Psoas muscle (tissue), 7 donors: ENCODE measurements at regions not wholly inside any gene's neighbourhood (a gene's known extent, or its start where the extent isn't known, plus 50 kb on each side); places are given as distances from the start of the nearest gene placed in this dataset.

Experiments used
- ATAC-seq, 4 donors: fragments of 200-7000 bp; cut with Tn5 transposase; one replicate each; pipeline ENCODE4 v1.9.1; 2020; ENCODE audit warnings: moderate library complexity in 3 of 4, mild to moderate bottlenecking in 2 of 4
- DNase-seq, 2 donors: peaks; one replicate each; pipeline ENCODE4 v3.0.0-alpha.2; 2020
- H3K27ac ChIP-seq: fragments of 200-600 bp; one replicate; pipeline ENCODE4 v1.8.0; 2022
- H3K27me3 ChIP-seq, 3 donors: fragments of 200-600 bp in 1 of 3; one replicate each; pipeline versions ENCODE4 v1.6.1 to v1.8.0; 2013 to 2022; ENCODE audit warnings: low read length in 2 of 3, mild to moderate bottlenecking in 2 of 3, moderate library complexity in 1 of 3; ENCODE audit not compliant: insufficient read depth in 3 of 3
- H3K36me3 ChIP-seq, 2 donors: fragments of 200-600 bp in 1 of 2; one replicate each; pipeline versions ENCODE4 v1.6.1 to v1.8.0; 2013 to 2022; ENCODE audit warnings: low read depth in 1 of 2, mild to moderate bottlenecking in 1 of 2, moderate library complexity in 1 of 2; ENCODE audit not compliant: insufficient read depth in 1 of 2
- H3K4me1 ChIP-seq: fragments of 200-600 bp; one replicate; pipeline ENCODE4 v1.8.0; 2022
- H3K4me3 ChIP-seq: fragments of 200-600 bp; one replicate; pipeline ENCODE4 v1.8.0; 2022; ENCODE audit warnings: mild to moderate bottlenecking
- H3K9me3 ChIP-seq: fragments of 200-600 bp; one replicate; pipeline ENCODE4 v1.8.0; 2022
- CTCF ChIP-seq: fragments of 200-600 bp; IDR thresholded peaks from one replicate; pipeline ENCODE4 v1.8.0; 2022; ENCODE audit warnings: antibody characterized with exemption
- WGBS, 3 donors: extraction: QIAGEN DNeasy Blood & Tissue Kit; methylation state at CpG; one replicate each; pipeline versions ENCODE4 v1.1.6 to v1.1.7; 2013; 5-methylcytosine and 5-hydroxymethylcytosine counted together
- intact Hi-C, 2 donors: fragments of 100-400 bp; cut with DNase I; formaldehyde crosslinking; loops; one replicate each; pipeline versions ENCODE4 v1.11.0 to v1.14.2; 2022
- donor health status: healthy with polysubstance abuse.
- donor health status: DM: no; HTN: no; CAD: no; lungs with moderate emphysema.
- donor health status: Bipolar disorder and iron deficiency.
- donor health status: healthy.
- donor health status: DM: yes; HTN: yes; CAD: no.
- donor health status: DM: no; HTN: no; CAD: no.
- donor health status: DM: yes; HTN: yes; CAD: no.

GRCh38 chr3:31449318-31449717 lies 83.4 kb upstream of the STT3B start:
- no peaks in the 10 kb centered on the region for H3K27me3 ChIP-seq
- H3K9me3 ChIP-seq = no peaks in the 10 kb centered on the region
- no peak for TF ChIP-seq CTCF
- intact Hi-C loops = no loop called here
- H3K4me1 ChIP-seq = no peaks in the 10 kb centered on the region
- no peak overlapping the region for H3K4me3 ChIP-seq
- ATAC-seq = no peak
- DNase-seq = no peak
- no peaks in the 10 kb centered on the region for H3K36me3 ChIP-seq
- 93 to 100% (median 94%) methylated on average over 1 of the region's 1 CpG for WGBS, 3 donors
- H3K27ac ChIP-seq = no peak overlapping the region

GRCh38 chr3:31450345-31450744 lies 82.4 kb upstream of the STT3B start:
- Histone ChIP-seq H3K27ac (no peak overlapping the region), H3K4me1 (no peaks in the 10 kb centered on the region), H3K36me3 (no peaks in the 10 kb centered on the region), H3K27me3 (no peaks in the 10 kb centered on the region), H3K9me3 (no peaks in the 10 kb centered on the region), H3K4me3 (no peak overlapping the region)
- DNase-seq (no peak), ATAC-seq (no peak)
- no peak for TF ChIP-seq CTCF
- intact Hi-C loops = no loop called here

- peaks cover 0 to 2% (median 0%) of the 10 kb centered on the region in 3 donors for H3K27me3 ChIP-seq
- no peaks in the 10 kb centered on the region for H3K36me3 ChIP-seq
- intact Hi-C loops = no loop called here
- WGBS, 3 donors = 92 to 96% (median 95%) methylated on average over 24 of the region's 24 CpGs
- no peak for DNase-seq
- H3K9me3 ChIP-seq = no peaks in the 10 kb centered on the region
- no peak overlapping the region for H3K4me3 ChIP-seq
- no peak for ATAC-seq
- H3K27ac ChIP-seq = no peak overlapping the region
- TF ChIP-seq CTCF = no peak
- H3K4me1 ChIP-seq = no peaks in the 10 kb centered on the region
Observed at GRCh38 chr3:31452495-31453106, 80.1 kb upstream of the STT3B start.

- intact Hi-C loops = no loop called here
- no peak overlapping the region for H3K4me3 ChIP-seq
- no peaks in the 10 kb centered on the region for H3K9me3 ChIP-seq
- ATAC-seq (no peak), DNase-seq (no peak)
- H3K36me3 ChIP-seq = no peaks in the 10 kb centered on the region
- TF ChIP-seq CTCF = no peak
- WGBS, 3 donors = 65 to 84% (median 80%) methylated on average over 8 of the region's 8 CpGs
- H3K27me3 ChIP-seq = peaks cover 0 to 2% (median 0%) of the 10 kb centered on the region in 3 donors
- no peaks in the 10 kb centered on the region for H3K4me1 ChIP-seq
- H3K27ac ChIP-seq = no peak overlapping the region
Observed at GRCh38 chr3:31453430-31453829, 79.3 kb upstream of the STT3B start.

GRCh38 chr3:31455524-31455923 lies 77.2 kb upstream of the STT3B start:
- H3K4me1 ChIP-seq = no peaks in the 10 kb centered on the region
- 69 to 83% (median 78%) methylated on average over 5 of the region's 5 CpGs for WGBS, 3 donors
- TF ChIP-seq CTCF = no peak
- DNase-seq = no peak
- peaks cover 0 to 2% (median 0%) of the 10 kb centered on the region in 3 donors for H3K27me3 ChIP-seq
- no peaks in the 10 kb centered on the region for H3K36me3 ChIP-seq
- intact Hi-C loops = no loop called here
- H3K27ac ChIP-seq = no peak overlapping the region
- no peaks in the 10 kb centered on the region for H3K9me3 ChIP-seq
- ATAC-seq = no peak
- no peak overlapping the region for H3K4me3 ChIP-seq
